H9 (cell line): ENCODE measurements at regions not wholly inside any gene's neighbourhood (a gene's known extent, or its start where the extent isn't known, plus 50 kb on each side); places are given as distances from the start of the nearest gene placed in this dataset.

ENCODE experiments used
- DNase-seq: peaks from one replicate; pipeline ENCODE4 v3.0.0-alpha.2; 2017
- H2AFZ ChIP-seq: one replicate; pipeline ENCODE4 v1.6.1; 2013; ENCODE audit warnings: mild to moderate bottlenecking, low read length, control low read depth, moderate library complexity
- H2AK5ac ChIP-seq: 2 replicates; pipeline ENCODE4 v1.6.1; 2013; ENCODE audit warnings: low read length, control low read depth, mixed read lengths; ENCODE audit not compliant: insufficient read length
- H2BK120ac ChIP-seq: one replicate; pipeline ENCODE4 v1.6.1; 2013; ENCODE audit warnings: low read depth, mild to moderate bottlenecking, low read length, control low read depth, inconsistent platforms; ENCODE audit not compliant: poor library complexity, severe bottlenecking
- H2BK12ac ChIP-seq: 2 replicates; pipeline ENCODE4 v1.6.1; 2013; ENCODE audit warnings: low read length, control low read depth, mixed read lengths, low read depth; ENCODE audit not compliant: insufficient read length
- H2BK15ac ChIP-seq: 2 replicates; pipeline ENCODE4 v1.6.1; 2013; ENCODE audit warnings: low read depth, low read length, control low read depth
- H2BK20ac ChIP-seq: one replicate; pipeline ENCODE4 v1.6.1; 2013; ENCODE audit warnings: low read depth, mild to moderate bottlenecking, low read length, control low read depth, inconsistent platforms; ENCODE audit not compliant: poor library complexity, severe bottlenecking
- H2BK5ac ChIP-seq: 2 replicates; pipeline ENCODE4 v1.6.1; 2013; ENCODE audit warnings: low read length, control low read depth, mixed read lengths; ENCODE audit not compliant: insufficient read length
- H3K14ac ChIP-seq: 2 replicates; pipeline ENCODE4 v1.6.1; 2013; ENCODE audit warnings: low read length, control low read depth; ENCODE audit not compliant: insufficient read depth
- H3K18ac ChIP-seq: 2 replicates; pipeline ENCODE4 v1.6.1; 2013; ENCODE audit warnings: low read depth, mild to moderate bottlenecking, mixed read lengths, low read length, control low read depth; ENCODE audit not compliant: insufficient read length
- H3K23ac ChIP-seq: 2 replicates; pipeline ENCODE4 v1.6.1; 2013; ENCODE audit warnings: low read length, control low read depth, mixed read lengths, low read depth; ENCODE audit not compliant: insufficient read length
- H3K23me2 ChIP-seq: 2 replicates; pipeline ENCODE4 v1.6.1; 2013; ENCODE audit warnings: low read depth, mild to moderate bottlenecking, mixed read lengths, low read length, control low read depth; ENCODE audit not compliant: insufficient read length, poor library complexity, severe bottlenecking
- H3K27ac ChIP-seq: 2 replicates; pipeline ENCODE4 v1.5.1; 2013; ENCODE audit warnings: low read length, control low read depth, mixed read lengths, low read depth; ENCODE audit not compliant: insufficient read length
- H3K27me3 ChIP-seq: 2 replicates; pipeline ENCODE4 v1.6.1; 2013; ENCODE audit warnings: low read length, control low read depth, inconsistent platforms; ENCODE audit not compliant: insufficient read depth
- H3K4ac ChIP-seq: 2 replicates; pipeline ENCODE4 v1.6.1; 2013; ENCODE audit warnings: low read depth, mild to moderate bottlenecking, control low read depth, inconsistent platforms, low read length, moderate library complexity
- H3K4me1 ChIP-seq: 2 replicates; pipeline ENCODE4 v1.6.1; 2013; ENCODE audit warnings: low read length, control low read depth, inconsistent platforms; ENCODE audit not compliant: insufficient read depth
- H3K4me2 ChIP-seq: 2 replicates; pipeline ENCODE4 v1.6.1; 2013; ENCODE audit warnings: low read length, control low read depth, mixed read lengths; ENCODE audit not compliant: insufficient read length, insufficient read depth
- H3K56ac ChIP-seq: 2 replicates; pipeline ENCODE4 v1.6.1; 2013; ENCODE audit warnings: low read depth, mild to moderate bottlenecking, mixed read lengths, low read length, control low read depth; ENCODE audit not compliant: insufficient read length
- H3K79me1 ChIP-seq: 2 replicates; pipeline ENCODE4 v1.6.1; 2013; ENCODE audit warnings: low read depth, mild to moderate bottlenecking, moderate library complexity, low read length, control low read depth, inconsistent platforms; ENCODE audit not compliant: insufficient read depth, poor library complexity, severe bottlenecking
- H3K79me2 ChIP-seq: 2 replicates; pipeline ENCODE4 v1.6.1; 2013; ENCODE audit warnings: low read length, control low read depth, inconsistent platforms; ENCODE audit not compliant: insufficient read depth
- H3K9ac ChIP-seq: 2 replicates; pipeline ENCODE4 v1.6.1; 2013; ENCODE audit warnings: low read length, control low read depth, mixed read lengths; ENCODE audit not compliant: insufficient read length; ENCODE audit errors: extremely low read depth
- H3K9me3 ChIP-seq: one replicate; pipeline ENCODE4 v1.6.1; 2013; ENCODE audit warnings: low read depth, low read length, inconsistent platforms; ENCODE audit not compliant: control insufficient read depth
- H3T11ph ChIP-seq: one replicate; pipeline ENCODE4 v1.6.1; 2013; ENCODE audit warnings: mild to moderate bottlenecking, low read length, control low read depth, inconsistent platforms
- H4K20me1 ChIP-seq: one replicate; pipeline ENCODE4 v1.6.1; 2013; ENCODE audit not compliant: control insufficient read depth, insufficient read length, insufficient read depth
- H4K5ac ChIP-seq: 2 replicates; pipeline ENCODE4 v1.6.1; 2013; ENCODE audit warnings: low read depth, mild to moderate bottlenecking, mixed read lengths, low read length, control low read depth; ENCODE audit not compliant: insufficient read length
- H4K8ac ChIP-seq: replicated peaks from 2 replicates; pipeline ENCODE4 v1.6.1; 2013; ENCODE audit warnings: low read length, control low read depth, mixed read lengths, low read depth; ENCODE audit not compliant: insufficient read length
- H4K91ac ChIP-seq: 2 replicates; pipeline ENCODE4 v1.6.1; 2013; ENCODE audit warnings: low read depth, mild to moderate bottlenecking, moderate library complexity, mixed read lengths, low read length, control low read depth; ENCODE audit not compliant: insufficient read length
- H3K27ac Mint-ChIP-seq, 3 experiments: 2 replicates in 2 of 3; 3 replicates in 1 of 3; pipeline ENCODE4 v1.8.0; 2020 to 2021; ENCODE audit warnings: mixed read lengths in 3 of 3, mild to moderate bottlenecking in 1 of 3, moderate library complexity in 1 of 3
- H3K27me3 Mint-ChIP-seq: 2 replicates; pipeline ENCODE4 v1.8.0; 2021; ENCODE audit warnings: low read depth, mild to moderate bottlenecking, moderate library complexity, mixed read lengths
- H3K36me3 Mint-ChIP-seq, 3 experiments: 2 replicates in 2 of 3; 3 replicates in 1 of 3; pipeline ENCODE4 v1.8.0; 2020 to 2021; ENCODE audit warnings: low read depth in 3 of 3, mixed read lengths in 3 of 3; ENCODE audit not compliant: insufficient read depth in 1 of 3
- H3K4me1 Mint-ChIP-seq, 2 experiments: 2 replicates each; pipeline ENCODE4 v1.8.0; 2020; ENCODE audit warnings: mixed read lengths in 2 of 2
- H3K4me3 Mint-ChIP-seq, 2 experiments: 2 replicates in 1 of 2; 3 replicates in 1 of 2; pipeline ENCODE4 v1.8.0; 2020 to 2021; ENCODE audit warnings: mild to moderate bottlenecking in 2 of 2, mixed read lengths in 2 of 2, moderate library complexity in 1 of 2
- H3K9me3 Mint-ChIP-seq, 2 experiments: 2 replicates in 1 of 2; 3 replicates in 1 of 2; pipeline ENCODE4 v1.8.0; 2020; ENCODE audit warnings: mild to moderate bottlenecking in 2 of 2, mixed read lengths in 2 of 2, moderate library complexity in 1 of 2
- WGBS: extraction: QIAGEN DNeasy Blood & Tissue Kit; methylation state at CpG from one replicate; pipeline ENCODE4 v1.1.7; 2013; ENCODE audit warnings: missing lambda C conversion rate, low lambda C conversion rate, mixed read lengths; ENCODE audit not compliant: insufficient read length; ENCODE audit errors: extremely low coverage; 5-methylcytosine and 5-hydroxymethylcytosine counted together
- TF ChIP-seq, protein P1 (sequence below): fragments of 200-600 bp; sonication (generic); conservative IDR thresholded peaks from 3 replicates; pipeline ENCODE4 v1.8.0; 2021; ENCODE audit warnings: antibody characterized with exemption, mild to moderate bottlenecking

- H3K27me3 Mint-ChIP-seq: no peaks in the 10 kb centered on the region; the same call in 1 of the 2 replicates
- no peak overlapping the region for H3K4me3 Mint-ChIP-seq
- Histone ChIP-seq H3K9ac (no peak overlapping the region), H2AK5ac (no peak overlapping the region), H2BK15ac (no peak overlapping the region), H3K27me3 (no peaks in the 10 kb centered on the region), H3K18ac (no peak overlapping the region), H4K5ac (no peak overlapping the region), H4K8ac (no peak overlapping the region), H4K91ac (no peak overlapping the region), H2BK12ac (no peak overlapping the region), H4K20me1 (no peaks in the 10 kb centered on the region), H3K14ac (no peak overlapping the region), H2AFZ (no peak overlapping the region), H2BK5ac (no peak overlapping the region), H3K79me2 (no peaks in the 10 kb centered on the region), H3K23me2 (no peaks in the 10 kb centered on the region), H3K4ac (no peak overlapping the region), H3K23ac (no peak overlapping the region), H2BK20ac (no peak overlapping the region), H3K4me1 (no peaks in the 10 kb centered on the region), H3K79me1 (no peaks in the 10 kb centered on the region), H3K4me2 (no peak overlapping the region), H3K27ac (no peak overlapping the region), H3K9me3 (no peaks in the 10 kb centered on the region), H3T11ph (no peak overlapping the region), H2BK120ac (no peak overlapping the region), H3K56ac (no peak overlapping the region)
- TF ChIP-seq, protein P1, sequence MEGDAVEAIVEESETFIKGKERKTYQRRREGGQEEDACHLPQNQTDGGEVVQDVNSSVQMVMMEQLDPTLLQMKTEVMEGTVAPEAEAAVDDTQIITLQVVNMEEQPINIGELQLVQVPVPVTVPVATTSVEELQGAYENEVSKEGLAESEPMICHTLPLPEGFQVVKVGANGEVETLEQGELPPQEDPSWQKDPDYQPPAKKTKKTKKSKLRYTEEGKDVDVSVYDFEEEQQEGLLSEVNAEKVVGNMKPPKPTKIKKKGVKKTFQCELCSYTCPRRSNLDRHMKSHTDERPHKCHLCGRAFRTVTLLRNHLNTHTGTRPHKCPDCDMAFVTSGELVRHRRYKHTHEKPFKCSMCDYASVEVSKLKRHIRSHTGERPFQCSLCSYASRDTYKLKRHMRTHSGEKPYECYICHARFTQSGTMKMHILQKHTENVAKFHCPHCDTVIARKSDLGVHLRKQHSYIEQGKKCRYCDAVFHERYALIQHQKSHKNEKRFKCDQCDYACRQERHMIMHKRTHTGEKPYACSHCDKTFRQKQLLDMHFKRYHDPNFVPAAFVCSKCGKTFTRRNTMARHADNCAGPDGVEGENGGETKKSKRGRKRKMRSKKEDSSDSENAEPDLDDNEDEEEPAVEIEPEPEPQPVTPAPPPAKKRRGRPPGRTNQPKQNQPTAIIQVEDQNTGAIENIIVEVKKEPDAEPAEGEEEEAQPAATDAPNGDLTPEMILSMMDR: no peak
- peaks cover 4 to 6% of the 10 kb centered on the region in 2 experiments; a peak in 2 of 5 replicates for H3K9me3 Mint-ChIP-seq
- H3K4me1 Mint-ChIP-seq: 0 out of 4 replicates have a peak, but pooled peaks cover 0 to 8% of the 10 kb centered on the region in 2 experiments
- no CpG with 5 or more reads among the region's 8 CpGs for WGBS
- DNase-seq: no peak
- no peaks in the 10 kb centered on the region for H3K36me3 Mint-ChIP-seq
- no peak overlapping the region for H3K27ac Mint-ChIP-seq
Observed at GRCh38 chr5:159801303-159801702, 115.0 kb upstream of the ADRA1B start.
